ENCODE measurements at regions not wholly inside any gene's neighbourhood (a gene's known extent, or its start where the extent isn't known, plus 50 kb on each side); places are given as distances from the start of the nearest gene placed in this dataset.

DNA sequence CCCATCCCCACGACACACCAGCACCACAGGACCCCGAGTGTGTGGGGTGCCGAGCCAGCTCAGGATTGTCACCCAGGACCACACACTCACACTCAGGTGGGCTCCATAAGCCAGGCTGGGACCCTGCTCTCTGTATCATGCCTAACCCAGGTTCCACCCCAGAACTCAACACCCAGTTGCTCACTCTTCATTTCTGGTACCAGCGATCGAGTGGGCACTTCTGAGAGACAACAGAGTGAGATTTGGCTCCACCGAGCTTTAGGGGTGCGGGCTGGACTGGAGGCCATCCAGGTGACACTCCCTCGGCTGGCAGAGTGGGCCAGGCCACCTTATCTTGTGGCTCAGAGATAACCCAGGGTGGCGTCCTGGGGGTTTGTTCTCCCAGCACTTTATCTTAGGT lies 1323.8 kb downstream of the BRD1 start:
- Histone ChIP-seq H3K4me3 (no peak overlapping the region), H3K27ac (no peak overlapping the region), H3K9me3 (no peaks in the 10 kb centered on the region), H3K4me1 (no peaks in the 10 kb centered on the region), H3K27me3 (peaks cover 0 to 53% (median 13%) of the 10 kb centered on the region in 9 donors), H3K36me3 (no peaks in the 10 kb centered on the region)
- DNase-seq: peak in 2 of 5 donors; percentile 5 to 28
- TF ChIP-seq, protein P1, sequence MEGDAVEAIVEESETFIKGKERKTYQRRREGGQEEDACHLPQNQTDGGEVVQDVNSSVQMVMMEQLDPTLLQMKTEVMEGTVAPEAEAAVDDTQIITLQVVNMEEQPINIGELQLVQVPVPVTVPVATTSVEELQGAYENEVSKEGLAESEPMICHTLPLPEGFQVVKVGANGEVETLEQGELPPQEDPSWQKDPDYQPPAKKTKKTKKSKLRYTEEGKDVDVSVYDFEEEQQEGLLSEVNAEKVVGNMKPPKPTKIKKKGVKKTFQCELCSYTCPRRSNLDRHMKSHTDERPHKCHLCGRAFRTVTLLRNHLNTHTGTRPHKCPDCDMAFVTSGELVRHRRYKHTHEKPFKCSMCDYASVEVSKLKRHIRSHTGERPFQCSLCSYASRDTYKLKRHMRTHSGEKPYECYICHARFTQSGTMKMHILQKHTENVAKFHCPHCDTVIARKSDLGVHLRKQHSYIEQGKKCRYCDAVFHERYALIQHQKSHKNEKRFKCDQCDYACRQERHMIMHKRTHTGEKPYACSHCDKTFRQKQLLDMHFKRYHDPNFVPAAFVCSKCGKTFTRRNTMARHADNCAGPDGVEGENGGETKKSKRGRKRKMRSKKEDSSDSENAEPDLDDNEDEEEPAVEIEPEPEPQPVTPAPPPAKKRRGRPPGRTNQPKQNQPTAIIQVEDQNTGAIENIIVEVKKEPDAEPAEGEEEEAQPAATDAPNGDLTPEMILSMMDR (IDR thresholded peaks at IDR 0.05): no peak
- TF ChIP-seq POLR2A (IDR thresholded peaks at IDR 0.05): no peak
- intact Hi-C loops (cut with DNase I): no loop called here
- no peak for ATAC-seq
- WGBS, 4 donors: 56 to 71% (median 64%) methylated on average over 9 of the region's 9 CpGs

DNA sequence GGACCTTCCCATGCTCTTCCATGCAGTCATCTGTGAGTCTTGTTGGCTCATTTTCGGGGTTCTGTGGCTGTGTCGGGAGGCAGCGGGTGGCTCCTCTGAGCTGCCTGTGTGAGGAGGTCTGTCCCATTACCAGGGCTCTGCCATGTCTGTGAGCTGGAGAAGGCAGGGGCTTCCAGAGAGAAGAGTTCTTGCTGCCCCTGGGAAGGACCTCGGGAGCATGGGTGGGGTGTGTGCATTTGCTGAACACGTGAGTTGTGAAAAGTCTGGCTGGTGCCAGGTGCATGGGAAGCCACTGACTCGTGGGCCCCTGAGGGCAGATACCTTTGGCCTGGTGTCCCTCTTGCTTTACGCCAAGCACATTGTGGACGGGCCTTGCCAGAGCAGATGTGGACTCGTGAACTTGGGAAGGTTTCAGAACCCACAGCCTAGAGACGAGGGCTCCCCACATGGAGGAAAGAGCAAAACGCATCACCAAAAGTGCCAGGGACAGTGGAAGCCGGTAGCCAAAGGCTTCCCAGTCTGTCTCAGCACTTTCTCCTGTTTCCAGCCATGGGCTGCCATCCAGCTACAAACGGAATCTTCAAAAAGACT lies 1324.5 kb downstream of the BRD1 start:
- Histone ChIP-seq H3K36me3 (no peaks in the 10 kb centered on the region), H3K4me1 (no peaks in the 10 kb centered on the region), H3K27ac (no peak overlapping the region), H3K9me3 (no peaks in the 10 kb centered on the region), H3K27me3 (peaks cover 0 to 56% (median 13%) of the 10 kb centered on the region in 9 donors), H3K4me3 (no peak overlapping the region)
- DNase-seq: peak in 2 of 5 donors; percentile 4 to 42
- TF ChIP-seq POLR2A (IDR thresholded peaks at IDR 0.05): no peak
- TF ChIP-seq, protein P1 (IDR thresholded peaks at IDR 0.05): no peak
- intact Hi-C loops (cut with DNase I): no loop called here
- no peak for ATAC-seq
- WGBS, 4 donors: 71 to 88% (median 76%) methylated on average over 8 to 13 of the region's 13 CpGs

DNA sequence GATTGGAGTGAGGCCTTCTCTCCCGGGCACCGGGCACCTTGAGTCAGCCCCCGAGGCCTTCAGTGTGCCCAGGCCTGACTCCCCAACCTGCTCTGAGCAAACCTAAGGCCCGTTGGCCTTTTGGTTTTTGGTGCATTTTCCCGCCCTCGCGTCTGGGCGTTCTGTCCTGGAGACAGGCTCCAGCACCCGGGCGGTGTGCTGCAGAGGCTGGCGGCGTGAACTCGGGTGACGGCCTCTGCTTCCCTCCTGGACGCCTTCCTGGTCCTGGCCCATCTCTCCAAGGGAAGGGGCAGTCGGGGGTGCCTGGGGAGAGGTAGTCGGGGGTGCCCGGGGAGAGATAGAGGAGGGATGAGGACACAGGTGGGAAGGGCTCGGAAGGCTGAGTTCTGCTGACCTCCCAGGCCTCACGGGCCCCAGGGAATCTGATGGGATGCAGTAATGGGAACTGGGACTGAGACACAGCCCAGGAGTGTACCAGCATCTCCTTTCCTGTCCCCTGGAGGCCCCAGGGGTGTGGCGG lies 1326.4 kb downstream of the BRD1 start:
- 87 to 91% (median 90%) methylated on average over 20 to 21 of the region's 21 CpGs for WGBS, 4 donors
- no peak for TF ChIP-seq POLR2A (IDR thresholded peaks at IDR 0.05)
- TF ChIP-seq, protein P1 (IDR thresholded peaks at IDR 0.05): no peak
- DNase-seq (peak in 2 of 5 donors; percentile 14 to 20), ATAC-seq (no peak)
- Histone ChIP-seq H3K4me1 (peaks cover 0 to 3% (median 0%) of the 10 kb centered on the region in 12 donors), H3K27ac (no peak overlapping the region), H3K36me3 (no peaks in the 10 kb centered on the region), H3K27me3 (peaks cover 0 to 47% (median 6%) of the 10 kb centered on the region in 9 donors), H3K4me3 (no peak overlapping the region), H3K9me3 (no peaks in the 10 kb centered on the region)
- intact Hi-C loops (cut with DNase I): no loop called here

DNA sequence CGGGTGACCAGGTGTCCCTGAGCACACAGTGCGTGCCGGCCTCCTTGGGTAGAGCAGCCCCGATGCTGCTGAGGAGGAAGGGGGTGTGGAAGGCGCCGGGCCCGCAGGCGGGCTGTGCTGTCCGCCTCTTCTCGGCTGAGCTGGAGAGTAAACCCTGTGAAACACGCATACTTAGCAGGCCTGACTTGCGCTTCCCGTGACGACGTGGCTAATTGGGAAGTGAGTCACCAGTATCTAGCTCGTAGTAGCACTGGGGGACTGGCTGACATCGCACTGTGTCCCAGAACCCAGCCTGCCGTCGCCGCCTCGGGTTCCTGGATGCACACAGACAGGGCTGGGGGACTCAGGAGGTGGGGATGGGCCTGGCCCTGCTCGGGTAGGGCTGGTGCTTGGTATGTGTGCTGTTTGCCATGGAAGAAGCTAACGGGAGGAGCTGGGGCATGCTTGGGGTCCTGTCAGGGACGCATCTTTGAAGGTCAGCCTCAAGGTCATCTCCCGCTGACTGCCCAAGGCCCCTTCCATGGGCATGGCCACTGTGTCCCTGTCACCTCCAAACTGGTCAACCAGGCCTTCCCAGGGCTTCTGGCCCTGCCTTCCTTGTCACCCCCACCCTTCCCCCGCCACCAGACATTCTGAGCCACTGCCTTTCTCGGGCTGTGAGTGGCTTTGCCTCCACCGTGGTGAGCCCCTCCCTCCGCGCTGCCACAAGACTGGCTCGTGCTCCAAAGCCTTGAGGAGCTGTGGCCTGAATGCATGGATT lies 1327.0 kb downstream of the BRD1 start:
- TF ChIP-seq, protein P1 (IDR thresholded peaks at IDR 0.05): no peak
- TF ChIP-seq POLR2A (IDR thresholded peaks at IDR 0.05): no peak
- 77 to 85% (median 79%) methylated on average over 31 of the region's 31 CpGs for WGBS, 4 donors
- peak in 1 of 5 donors; percentile 43 for DNase-seq
- no peaks in the 10 kb centered on the region for H3K36me3 ChIP-seq
- H3K27ac ChIP-seq: no peak overlapping the region
- no peaks in the 10 kb centered on the region for H3K9me3 ChIP-seq
- H3K4me3 ChIP-seq: no peak overlapping the region
- intact Hi-C loops (cut with DNase I): no loop called here
- H3K4me1 ChIP-seq: peaks cover 0 to 3% (median 0%) of the 10 kb centered on the region in 12 donors
- ATAC-seq: no peak
- peaks cover 0 to 42% (median 6%) of the 10 kb centered on the region in 9 donors for H3K27me3 ChIP-seq

Data from heart left ventricle (tissue), 16 donors.